HFFc6 (cell line): ENCODE measurements at regions not wholly inside any gene's neighbourhood (a gene's known extent, or its start where the extent isn't known, plus 50 kb on each side); places are given as distances from the start of the nearest gene placed in this dataset.
A peak's percentile ranks its signal among the peaks of the same experiment; 100 is the strongest.

Experiments used
- DNase-seq: peaks from one replicate; pipeline ENCODE4 v3.0.0-alpha.2; 2018
- H3K27ac Mint-ChIP-seq: 2 replicates; pipeline ENCODE4 v1.8.0; 2020; ENCODE audit warnings: mild to moderate bottlenecking, mixed read lengths
- H3K27me3 Mint-ChIP-seq: 2 replicates; pipeline ENCODE4 v1.8.0; 2021; ENCODE audit warnings: mild to moderate bottlenecking, moderate library complexity, mixed read lengths; ENCODE audit not compliant: insufficient read depth
- H3K36me3 Mint-ChIP-seq: 2 replicates; pipeline ENCODE4 v1.8.0; 2021; ENCODE audit warnings: low read depth, mixed read lengths
- H3K4me1 Mint-ChIP-seq: 2 replicates; pipeline ENCODE4 v1.8.0; 2020; ENCODE audit warnings: low read depth, mixed read lengths
- H3K4me3 Mint-ChIP-seq: 2 replicates; pipeline ENCODE4 v1.8.0; 2020; ENCODE audit warnings: mild to moderate bottlenecking, moderate library complexity, mixed read lengths
- H3K9me3 Mint-ChIP-seq: 2 replicates; pipeline ENCODE4 v1.8.0; 2020; ENCODE audit warnings: mild to moderate bottlenecking, mixed read lengths
- CTCF ChIP-seq: fragments of 200-600 bp; sonication (generic); IDR thresholded peaks from 2 replicates; pipeline ENCODE4 v1.5.0; 2021; ENCODE audit warnings: antibody characterized with exemption, mild to moderate bottlenecking

GRCh38 chr3:74469151-74469550 lies 145.3 kb downstream of the CNTN3 start:
- H3K9me3 Mint-ChIP-seq, result no peaks in the 10 kb centered on the region
- H3K27ac Mint-ChIP-seq, result peak overlapping the region; percentile 52
- TF ChIP-seq CTCF, result no peak
- H3K4me3 Mint-ChIP-seq, result peak overlapping the region; percentile 10; the same call in 1 of the 2 replicates
- no peaks in the 10 kb centered on the region; the same call in 1 of the 2 replicates for H3K27me3 Mint-ChIP-seq
- DNase-seq, result peak; percentile 70
- H3K4me1 Mint-ChIP-seq, result peaks cover 71% of the 10 kb centered on the region
- H3K36me3 Mint-ChIP-seq, result no peaks in the 10 kb centered on the region; the same call in 1 of the 2 replicates

DNA sequence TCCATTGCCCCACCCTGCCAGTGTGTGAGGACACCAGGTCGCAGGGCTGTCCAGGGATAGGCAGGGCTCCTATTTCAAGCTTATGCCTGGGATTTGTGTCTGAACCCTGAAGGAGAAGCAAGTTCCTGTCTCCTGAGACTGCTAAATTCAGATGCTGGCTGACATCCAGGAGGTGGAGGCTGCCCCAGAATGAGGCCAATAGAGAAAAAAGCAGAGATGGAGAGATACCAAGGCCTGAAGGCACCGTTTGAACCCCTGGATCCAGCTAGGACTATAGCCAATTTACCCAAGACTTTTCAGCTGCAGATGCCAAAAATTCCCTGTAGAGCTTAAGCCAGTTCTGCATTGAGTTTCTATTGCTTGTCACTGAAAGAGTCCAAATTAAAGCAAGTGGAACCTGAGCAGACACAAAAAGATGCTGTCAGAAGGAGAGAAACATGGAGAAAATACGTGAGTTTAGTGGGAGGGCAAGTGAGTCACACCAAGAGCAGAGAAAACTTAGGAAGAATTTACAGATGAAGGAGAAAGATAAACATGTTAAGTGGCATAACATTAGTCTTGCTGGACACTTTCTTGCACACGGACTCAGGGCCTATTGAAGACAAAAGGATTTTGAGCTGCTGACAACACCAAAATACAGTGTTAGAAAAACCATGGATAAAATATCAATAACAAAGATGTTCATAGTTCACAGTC lies 148.6 kb downstream of the CNTN3 start:
- peak; percentile 82 for DNase-seq
- Mint-ChIP-seq H3K36me3 (peaks cover 12% of the 10 kb centered on the region; the same call in 1 of the 2 replicates), H3K4me1 (peaks cover 61% of the 10 kb centered on the region), H3K27me3 (no peaks in the 10 kb centered on the region), H3K4me3 (peak overlapping the region; percentile 77), H3K9me3 (no peaks in the 10 kb centered on the region), H3K27ac (peak overlapping the region; percentile 90)
- TF ChIP-seq CTCF, result no peak

GRCh38 chr3:74463515-74463914 lies 150.9 kb downstream of the CNTN3 start:
- no peaks in the 10 kb centered on the region for H3K9me3 Mint-ChIP-seq
- no peak overlapping the region for H3K27ac Mint-ChIP-seq
- H3K4me3 Mint-ChIP-seq, result no peak overlapping the region
- H3K36me3 Mint-ChIP-seq, result peaks cover 17% of the 10 kb centered on the region; the same call in 1 of the 2 replicates
- no peaks in the 10 kb centered on the region for H3K27me3 Mint-ChIP-seq
- TF ChIP-seq CTCF, result no peak
- DNase-seq, result no peak
- H3K4me1 Mint-ChIP-seq, result peaks cover 43% of the 10 kb centered on the region

- no peak overlapping the region for H3K27ac Mint-ChIP-seq
- H3K4me1 Mint-ChIP-seq, result peaks cover 8% of the 10 kb centered on the region
- H3K4me3 Mint-ChIP-seq, result no peak overlapping the region
- peaks cover 10% of the 10 kb centered on the region; the same call in 1 of the 2 replicates for H3K36me3 Mint-ChIP-seq
- no peaks in the 10 kb centered on the region; the same call in 1 of the 2 replicates for H3K9me3 Mint-ChIP-seq
- H3K27me3 Mint-ChIP-seq, result no peaks in the 10 kb centered on the region
- no peak for DNase-seq
- TF ChIP-seq CTCF, result no peak
Measured at GRCh38 chr3:74456166-74456565, 158.3 kb downstream of the CNTN3 start.

DNA sequence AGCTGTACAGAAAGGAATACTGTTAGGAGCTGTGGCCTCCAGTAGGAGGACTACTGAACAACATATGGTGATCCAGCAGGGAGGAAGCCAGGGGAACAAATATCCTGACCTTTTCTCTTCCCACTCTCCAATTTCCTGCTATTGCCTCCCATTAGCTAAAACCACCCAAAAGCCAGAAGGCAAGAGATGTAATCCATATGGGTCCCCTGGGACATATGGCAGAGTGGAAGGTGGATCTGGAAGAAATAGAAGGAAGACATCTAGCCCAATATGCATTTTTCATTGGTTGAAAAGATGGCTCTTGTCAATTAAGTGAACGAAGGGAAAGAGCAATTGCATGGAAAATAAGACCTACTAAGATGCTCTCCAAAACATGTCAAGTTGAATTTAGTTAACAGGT lies 167.2 kb downstream of the CNTN3 start:
- Mint-ChIP-seq H3K27me3 (no peaks in the 10 kb centered on the region; the same call in 1 of the 2 replicates), H3K4me1 (peaks cover 29% of the 10 kb centered on the region), H3K36me3 (no peaks in the 10 kb centered on the region), H3K27ac (no peak overlapping the region), H3K4me3 (no peak overlapping the region), H3K9me3 (no peaks in the 10 kb centered on the region)
- peak; percentile 15; the same call in 1 of the 2 replicates for TF ChIP-seq CTCF
- no peak for DNase-seq
